Endodermal cell (in vitro differentiated cells): ENCODE measurements at regions not wholly inside any gene's neighbourhood (a gene's known extent, or its start where the extent isn't known, plus 50 kb on each side); places are given as distances from the start of the nearest gene placed in this dataset.

Experiments
- DNase-seq: peaks from one replicate; pipeline ENCODE4 v3.0.0-alpha.2; 2017
- H3K27ac ChIP-seq: 2 replicates; pipeline ENCODE4 v1.5.1; 2013; ENCODE audit warnings: mild to moderate bottlenecking, low read depth, low read length, moderate library complexity
- H3K27me3 ChIP-seq: 2 replicates; pipeline ENCODE4 v1.6.1; 2013; ENCODE audit warnings: mild to moderate bottlenecking, low read length, moderate library complexity; ENCODE audit not compliant: insufficient read depth, control insufficient read depth, poor library complexity, severe bottlenecking
- H3K36me3 ChIP-seq: 2 replicates; pipeline ENCODE4 v1.7.0; 2013; ENCODE audit warnings: mild to moderate bottlenecking, low read length, moderate library complexity; ENCODE audit not compliant: control insufficient read depth, insufficient read depth
- H3K4me1 ChIP-seq: one replicate; pipeline ENCODE4 v1.7.0; 2013; ENCODE audit warnings: low read length; ENCODE audit not compliant: control insufficient read depth, insufficient read depth
- H3K4me3 ChIP-seq: 2 replicates; pipeline ENCODE4 v1.5.1; 2013; ENCODE audit warnings: mild to moderate bottlenecking, low read length, moderate library complexity
- H3K9ac ChIP-seq: 2 replicates; pipeline ENCODE4 v1.6.1; 2013; ENCODE audit warnings: mild to moderate bottlenecking, low read length, moderate library complexity; ENCODE audit not compliant: poor library complexity, severe bottlenecking; ENCODE audit errors: extremely low read depth
- H3K9me3 ChIP-seq: 2 replicates; pipeline ENCODE4 v1.6.1; 2013; ENCODE audit warnings: mild to moderate bottlenecking, low read length, moderate library complexity; ENCODE audit not compliant: control insufficient read depth
- H3K27ac Mint-ChIP-seq: 2 replicates; pipeline ENCODE4 v1.8.0; 2020; ENCODE audit warnings: mixed read lengths
- H3K27me3 Mint-ChIP-seq: 2 replicates; pipeline ENCODE4 v1.8.0; 2021; ENCODE audit warnings: mild to moderate bottlenecking, mixed read lengths; ENCODE audit not compliant: insufficient read depth
- H3K36me3 Mint-ChIP-seq: 2 replicates; pipeline ENCODE4 v1.8.0; 2020; ENCODE audit warnings: low read depth, mixed read lengths
- H3K4me1 Mint-ChIP-seq: 2 replicates; pipeline ENCODE4 v1.8.0; 2020; ENCODE audit warnings: mixed read lengths
- H3K4me3 Mint-ChIP-seq: 2 replicates; pipeline ENCODE4 v1.8.0; 2020; ENCODE audit warnings: mild to moderate bottlenecking, moderate library complexity, mixed read lengths
- H3K9me3 Mint-ChIP-seq: 2 replicates; pipeline ENCODE4 v1.8.0; 2020; ENCODE audit warnings: mild to moderate bottlenecking, mixed read lengths
- CTCF ChIP-seq: fragments of 200-600 bp; sonication (generic); conservative IDR thresholded peaks from 2 replicates; pipeline ENCODE4 v1.5.0; 2021; ENCODE audit warnings: antibody characterized with exemption, mild to moderate bottlenecking
- WGBS, 2 experiments: methylation state at CpG; one replicate each; pipeline versions ENCODE4 v1.1.5 to v1.1.7; 2013; ENCODE audit warnings: missing lambda C conversion rate in 2 of 2, mixed read lengths in 1 of 2; ENCODE audit not compliant: insufficient coverage in 1 of 2, insufficient read length in 1 of 2; 5-methylcytosine and 5-hydroxymethylcytosine counted together

DNA sequence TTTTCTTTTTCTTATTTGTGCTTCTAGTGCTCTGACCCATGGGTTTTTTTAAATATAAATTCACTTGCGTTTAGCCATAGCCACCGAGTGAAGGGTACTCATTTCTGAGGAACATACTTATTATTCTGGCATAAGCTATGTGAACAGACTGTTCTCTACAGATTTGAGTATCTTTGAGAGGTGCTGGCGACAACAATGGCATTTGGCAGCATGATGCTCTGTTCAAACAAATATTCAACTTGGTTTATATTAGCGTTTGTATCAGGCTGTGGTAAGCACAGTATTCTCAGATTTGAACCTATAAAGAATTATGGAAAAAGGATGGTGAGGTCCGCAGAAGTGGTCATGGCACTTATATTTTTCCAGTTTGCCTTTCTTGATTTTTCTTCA lies 108.7 kb upstream of the LIMCH1 start:
- Mint-ChIP-seq H3K4me3 (no peak overlapping the region), H3K9me3 (peaks cover 1% of the 10 kb centered on the region), H3K4me1 (peaks cover 45% of the 10 kb centered on the region), H3K27ac (no peak overlapping the region), H3K36me3 (no peaks in the 10 kb centered on the region), H3K27me3 (peaks cover 44% of the 10 kb centered on the region)
- Histone ChIP-seq H3K36me3 (no peaks in the 10 kb centered on the region), H3K9me3 (peaks cover 5% of the 10 kb centered on the region), H3K4me3 (no peak overlapping the region), H3K27ac (no peak overlapping the region), H3K4me1 (peaks cover 13% of the 10 kb centered on the region), H3K27me3 (peaks cover 8% of the 10 kb centered on the region), H3K9ac (no peak overlapping the region)
- no peak for TF ChIP-seq CTCF
- no peak for DNase-seq
- 84 to 90% methylated on average over 4 to 5 of the region's 5 CpGs for WGBS, 2 experiments

DNA sequence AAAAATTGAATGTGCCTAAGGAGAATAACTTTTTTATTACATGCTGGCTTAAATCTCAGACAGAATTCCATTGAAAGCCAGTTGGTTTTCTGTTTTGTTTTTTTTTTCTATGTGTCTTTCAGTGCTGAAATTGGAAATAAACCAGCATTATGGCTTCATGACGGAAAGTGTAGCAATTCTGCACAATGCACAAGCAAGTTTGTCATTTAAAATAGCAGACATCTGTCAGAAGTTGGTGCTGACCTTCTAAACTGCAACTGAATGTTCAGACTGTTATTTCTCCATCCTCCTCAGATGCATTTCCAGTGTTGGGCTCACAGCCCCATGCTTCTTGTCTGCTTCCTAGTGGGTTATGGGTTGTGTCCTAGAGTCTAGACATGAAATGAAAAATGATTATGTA lies 107.2 kb upstream of the LIMCH1 start:
- Histone ChIP-seq H3K4me1 (peaks cover 13% of the 10 kb centered on the region), H3K4me3 (no peak overlapping the region), H3K9me3 (peaks cover 5% of the 10 kb centered on the region), H3K27me3 (peaks cover 8% of the 10 kb centered on the region), H3K27ac (no peak overlapping the region), H3K9ac (no peak overlapping the region), H3K36me3 (no peaks in the 10 kb centered on the region)
- TF ChIP-seq CTCF = no peak
- Mint-ChIP-seq H3K36me3 (no peaks in the 10 kb centered on the region), H3K27ac (no peak overlapping the region), H3K4me1 (peaks cover 47% of the 10 kb centered on the region), H3K9me3 (peaks cover 2% of the 10 kb centered on the region), H3K4me3 (no peak overlapping the region), H3K27me3 (peaks cover 41% of the 10 kb centered on the region)
- no peak for DNase-seq
- 85 to 88% methylated on average over 1 of the region's 1 CpG for WGBS, 2 experiments

DNA sequence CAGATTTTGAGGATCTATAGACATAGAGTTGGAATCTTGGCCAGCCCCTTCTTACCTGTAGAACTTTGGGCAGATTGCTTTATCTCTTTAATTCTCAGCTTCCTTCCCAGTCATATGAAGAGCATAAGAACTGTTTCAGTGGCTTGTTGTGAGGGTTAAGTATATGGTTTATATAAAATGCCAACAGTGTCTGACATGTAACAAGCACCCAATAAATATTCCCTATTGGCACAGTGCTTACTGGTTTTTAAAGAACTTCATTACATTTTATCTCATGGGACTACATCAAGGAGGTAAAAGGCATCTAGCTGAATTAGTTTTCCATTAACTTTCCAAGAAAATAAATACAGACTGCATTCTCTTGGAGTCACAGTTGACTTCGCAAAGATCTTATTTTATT lies 106.7 kb upstream of the LIMCH1 start:
- peaks cover 13% of the 10 kb centered on the region for H3K4me1 ChIP-seq
- no peak for TF ChIP-seq CTCF
- no peak for DNase-seq
- no peak overlapping the region for H3K27ac Mint-ChIP-seq
- no peaks in the 10 kb centered on the region for H3K36me3 ChIP-seq
- peaks cover 2% of the 10 kb centered on the region for H3K9me3 Mint-ChIP-seq
- H3K27me3 ChIP-seq = peaks cover 8% of the 10 kb centered on the region
- no peak overlapping the region for H3K4me3 ChIP-seq
- no peak overlapping the region for H3K9ac ChIP-seq
- H3K27me3 Mint-ChIP-seq = peaks cover 38% of the 10 kb centered on the region
- H3K27ac ChIP-seq = no peak overlapping the region
- H3K4me3 Mint-ChIP-seq = no peak overlapping the region
- H3K36me3 Mint-ChIP-seq = no peaks in the 10 kb centered on the region
- no CpG with 5 or more reads among the region's 1 CpG for WGBS, 2 experiments
- peaks cover 47% of the 10 kb centered on the region for H3K4me1 Mint-ChIP-seq
- peaks cover 5% of the 10 kb centered on the region for H3K9me3 ChIP-seq
